ENCODE measurements at regions not wholly inside any gene's neighbourhood (a gene's known extent, or its start where the extent isn't known, plus 50 kb on each side); places are given as distances from the start of the nearest gene placed in this dataset.
"Not testable (repeated sequence)": the region's sequence is repeated elsewhere in the genome, so short reads cannot be mapped to it uniquely, and the experiment has no call there.

GRCh38 chr10:2043379-2043778, 306.1 kb upstream of the ADARB2 start:
- ATAC-seq (replicated peaks) (no peak), DNase-seq (no peak)
- Mint-ChIP-seq H3K27me3 (peaks cover 0 to 15% of the 10 kb centered on the region in 2 donors), H3K27ac (no peak overlapping the region), H3K4me3 (no peak overlapping the region), H3K9me3 (peaks cover 0 to 4% of the 10 kb centered on the region in 2 donors), H3K36me3 (ENCODE audit: insufficient read depth) (no peaks in the 10 kb centered on the region), H3K4me1 (ENCODE audit: low read depth in 2 of 2) (no peaks in the 10 kb centered on the region)

GRCh38 chr10:2038036-2038435, 300.7 kb upstream of the ADARB2 start:
- Mint-ChIP-seq H3K9me3 (peaks cover 0 to 4% of the 10 kb centered on the region in 2 donors), H3K27me3 (peaks cover 0 to 8% of the 10 kb centered on the region in 2 donors), H3K4me3 (no peak overlapping the region), H3K36me3 (ENCODE audit: insufficient read depth) (no peaks in the 10 kb centered on the region), H3K4me1 (ENCODE audit: low read depth in 2 of 2) (no peaks in the 10 kb centered on the region), H3K27ac (no peak overlapping the region)
- DNase-seq (no peak), ATAC-seq (replicated peaks) (no peak)

- no peak for ATAC-seq (replicated peaks)
- H3K4me1 Mint-ChIP-seq (ENCODE audit: low read depth in 2 of 2) = no peaks in the 10 kb centered on the region
- H3K4me3 Mint-ChIP-seq = no peak overlapping the region
- DNase-seq = no peak
- H3K36me3 Mint-ChIP-seq (ENCODE audit: insufficient read depth) = no peaks in the 10 kb centered on the region
- no peak overlapping the region for H3K27ac Mint-ChIP-seq
- peaks cover 0 to 8% of the 10 kb centered on the region in 2 donors for H3K27me3 Mint-ChIP-seq
- peaks cover 0 to 4% of the 10 kb centered on the region in 2 donors for H3K9me3 Mint-ChIP-seq
Measured at GRCh38 chr10:2037246-2037645, 299.9 kb upstream of the ADARB2 start.

GRCh38 chr10:2036209-2036608, 298.9 kb upstream of the ADARB2 start:
- H3K27me3 Mint-ChIP-seq = peaks cover 0 to 8% of the 10 kb centered on the region in 2 donors
- no peaks in the 10 kb centered on the region for H3K4me1 Mint-ChIP-seq (ENCODE audit: low read depth in 2 of 2)
- DNase-seq = no peak
- no peak overlapping the region for H3K27ac Mint-ChIP-seq
- H3K4me3 Mint-ChIP-seq = no peak overlapping the region
- H3K36me3 Mint-ChIP-seq (ENCODE audit: insufficient read depth) = no peaks in the 10 kb centered on the region
- peaks cover 0 to 4% of the 10 kb centered on the region in 2 donors for H3K9me3 Mint-ChIP-seq
- no peak for ATAC-seq (replicated peaks)

GRCh38 chr10:2030046-2030445, 292.7 kb upstream of the ADARB2 start:
- Mint-ChIP-seq H3K36me3 (ENCODE audit: insufficient read depth) (no peaks in the 10 kb centered on the region), H3K4me3 (no peak overlapping the region), H3K9me3 (no peaks in the 10 kb centered on the region), H3K4me1 (ENCODE audit: low read depth in 2 of 2) (no peaks in the 10 kb centered on the region), H3K27ac (no peak overlapping the region), H3K27me3 (no peaks in the 10 kb centered on the region)
- DNase-seq = no peak
- ATAC-seq (replicated peaks) = no peak

- Mint-ChIP-seq H3K27me3 (peaks cover 0 to 11% of the 10 kb centered on the region in 2 donors), H3K36me3 (ENCODE audit: insufficient read depth) (no peaks in the 10 kb centered on the region), H3K4me1 (ENCODE audit: low read depth in 2 of 2) (no peaks in the 10 kb centered on the region), H3K4me3 (no peak overlapping the region), H3K9me3 (peaks cover 0 to 2% of the 10 kb centered on the region in 2 donors), H3K27ac (no peak overlapping the region)
- DNase-seq (no peak), ATAC-seq (replicated peaks) (no peak)
Measured at GRCh38 chr10:2026936-2027335, 289.6 kb upstream of the ADARB2 start.

- ATAC-seq (replicated peaks); H3K4me1 Mint-ChIP-seq (ENCODE audit: low read depth in 2 of 2): not testable (repeated sequence)
Measured at GRCh38 chr10:2024750-2025149, 287.4 kb upstream of the ADARB2 start.

GRCh38 chr10:2023687-2024086, 286.4 kb upstream of the ADARB2 start:
- Mint-ChIP-seq H3K36me3 (ENCODE audit: insufficient read depth) (no peaks in the 10 kb centered on the region), H3K9me3 (peaks cover 0 to 2% of the 10 kb centered on the region in 2 donors), H3K4me1 (ENCODE audit: low read depth in 2 of 2) (no peaks in the 10 kb centered on the region), H3K4me3 (no peak overlapping the region), H3K27me3 (peaks cover 0 to 22% of the 10 kb centered on the region in 2 donors), H3K27ac (no peak overlapping the region)
- ATAC-seq (replicated peaks) = no peak
- DNase-seq = no peak

More at GRCh38 chr10:2024750-2025149, 287.4 kb upstream of the ADARB2 start:
- H3K27me3 Mint-ChIP-seq = peaks cover 0 to 21% of the 10 kb centered on the region in 2 donors
- not testable (repeated sequence) for H3K4me3 Mint-ChIP-seq; H3K36me3 Mint-ChIP-seq (ENCODE audit: insufficient read depth); H3K27ac Mint-ChIP-seq; H3K9me3 Mint-ChIP-seq; DNase-seq

GRCh38 chr10:2022401-2022800, 285.1 kb upstream of the ADARB2 start:
- H3K9me3 Mint-ChIP-seq = peaks cover 0 to 2% of the 10 kb centered on the region in 2 donors
- H3K36me3 Mint-ChIP-seq (ENCODE audit: insufficient read depth) = no peaks in the 10 kb centered on the region
- no peak overlapping the region for H3K27ac Mint-ChIP-seq
- H3K4me1 Mint-ChIP-seq (ENCODE audit: low read depth in 2 of 2) = no peaks in the 10 kb centered on the region
- ATAC-seq (replicated peaks) (no peak), DNase-seq (no peak)
- H3K27me3 Mint-ChIP-seq = peaks cover 0 to 22% of the 10 kb centered on the region in 2 donors
- H3K4me3 Mint-ChIP-seq = no peak overlapping the region

- Mint-ChIP-seq H3K27ac (no peak overlapping the region), H3K4me3 (no peak overlapping the region)
Measured at GRCh38 chr10:2020836-2021235, 283.5 kb upstream of the ADARB2 start.

GRCh38 chr10:2019803-2020202, 282.5 kb upstream of the ADARB2 start:
- no peak overlapping the region for H3K4me3 Mint-ChIP-seq
- H3K27ac Mint-ChIP-seq = no peak overlapping the region
- H3K9me3 Mint-ChIP-seq = peaks cover 0 to 2% of the 10 kb centered on the region in 2 donors
- no peaks in the 10 kb centered on the region for H3K4me1 Mint-ChIP-seq (ENCODE audit: low read depth in 2 of 2)
- ATAC-seq (replicated peaks) = no peak
- peaks cover 0 to 22% of the 10 kb centered on the region in 2 donors for H3K27me3 Mint-ChIP-seq
- no peaks in the 10 kb centered on the region for H3K36me3 Mint-ChIP-seq (ENCODE audit: insufficient read depth)
- DNase-seq = no peak

More at GRCh38 chr10:2020836-2021235, 283.5 kb upstream of the ADARB2 start:
- no peaks in the 10 kb centered on the region for H3K4me1 Mint-ChIP-seq (ENCODE audit: low read depth in 2 of 2)
- ATAC-seq (replicated peaks) (no peak), DNase-seq (no peak)
- peaks cover 0 to 2% of the 10 kb centered on the region in 2 donors for H3K9me3 Mint-ChIP-seq
- H3K27me3 Mint-ChIP-seq = peaks cover 0 to 22% of the 10 kb centered on the region in 2 donors
- no peaks in the 10 kb centered on the region for H3K36me3 Mint-ChIP-seq (ENCODE audit: insufficient read depth)

GRCh38 chr10:2019281-2019680, 282.0 kb upstream of the ADARB2 start:
- H3K4me3 Mint-ChIP-seq = no peak overlapping the region
- ATAC-seq (replicated peaks) (no peak), DNase-seq (no peak)
- H3K27ac Mint-ChIP-seq = no peak overlapping the region
- H3K27me3 Mint-ChIP-seq = peaks cover 0 to 17% of the 10 kb centered on the region in 2 donors
- H3K9me3 Mint-ChIP-seq = peaks cover 0 to 2% of the 10 kb centered on the region in 2 donors
- no peaks in the 10 kb centered on the region for H3K36me3 Mint-ChIP-seq (ENCODE audit: insufficient read depth)
- H3K4me1 Mint-ChIP-seq (ENCODE audit: low read depth in 2 of 2) = no peaks in the 10 kb centered on the region

GRCh38 chr10:2014541-2014940, 277.2 kb upstream of the ADARB2 start:
- Mint-ChIP-seq H3K4me1 (ENCODE audit: low read depth in 2 of 2) (no peaks in the 10 kb centered on the region), H3K4me3 (no peak overlapping the region), H3K36me3 (ENCODE audit: insufficient read depth) (no peaks in the 10 kb centered on the region), H3K27ac (no peak overlapping the region), H3K27me3 (peaks cover 0 to 2% of the 10 kb centered on the region in 2 donors), H3K9me3 (peaks cover 0 to 2% of the 10 kb centered on the region in 2 donors)
- ATAC-seq (replicated peaks) (no peak), DNase-seq (no peak)

- no peak for ATAC-seq (replicated peaks)
- DNase-seq = no peak
- Mint-ChIP-seq H3K9me3 (peaks cover 4 to 6% of the 10 kb centered on the region in 2 donors), H3K36me3 (ENCODE audit: insufficient read depth) (no peaks in the 10 kb centered on the region), H3K4me3 (no peak overlapping the region), H3K4me1 (ENCODE audit: low read depth in 2 of 2) (no peaks in the 10 kb centered on the region), H3K27ac (no peak overlapping the region), H3K27me3 (peaks cover 5 to 19% of the 10 kb centered on the region in 2 donors)
Measured at GRCh38 chr10:2012209-2012608, 274.9 kb upstream of the ADARB2 start.
